ENCODE measurements at regions not wholly inside any gene's neighbourhood (a gene's known extent, or its start where the extent isn't known, plus 50 kb on each side); places are given as distances from the start of the nearest gene placed in this dataset.

- no peak for TF ChIP-seq EZH2 (IDR thresholded peaks at IDR 0.05; ENCODE audit: borderline replicate concordance, low read depth, low read length, severe bottlenecking)
- no peak for TF ChIP-seq CTCF (IDR thresholded peaks at IDR 0.05; ENCODE audit: extremely low read depth in 1 of 2, insufficient read depth in 1 of 2, low read depth in 1 of 2, low read length in 2 of 2)
- TF ChIP-seq, protein P1, sequence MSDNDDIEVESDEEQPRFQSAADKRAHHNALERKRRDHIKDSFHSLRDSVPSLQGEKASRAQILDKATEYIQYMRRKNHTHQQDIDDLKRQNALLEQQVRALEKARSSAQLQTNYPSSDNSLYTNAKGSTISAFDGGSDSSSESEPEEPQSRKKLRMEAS (IDR thresholded peaks at IDR 0.05; ENCODE audit: insufficient read depth, insufficient read length): no peak
- no peak for TF ChIP-seq JUN (IDR thresholded peaks at IDR 0.05; ENCODE audit: borderline replicate concordance, insufficient read depth, insufficient read length, low read depth)
- no peak for TF ChIP-seq POLR2A (IDR thresholded peaks at IDR 0.05; ENCODE audit: low read depth, low read length)
These were observed 286.0 kb downstream of the CDK5RAP2 start for GRCh38 chr9:120294003-120294402.

All from endothelial cell of umbilical vein (primary cell).